Panc1 (cell line): ENCODE measurements at regions not wholly inside any gene's neighbourhood (a gene's known extent, or its start where the extent isn't known, plus 50 kb on each side); places are given as distances from the start of the nearest gene placed in this dataset.

ENCODE experiments used
- CTCF ChIP-seq: fragments of 450-650 bp; IDR thresholded peaks from 2 replicates; pipeline ENCODE4 v1.5.1; 2017; ENCODE audit warnings: mild to moderate bottlenecking
- POLR2AphosphoS5 ChIP-seq: IDR thresholded peaks from 2 replicates; pipeline ENCODE4 v1.6.1; 2012; ENCODE audit warnings: mild to moderate bottlenecking, low read depth, low read length, moderate library complexity
- SIN3A ChIP-seq: IDR thresholded peaks from 2 replicates; pipeline ENCODE4 v1.6.1; 2012; ENCODE audit warnings: low read depth, mild to moderate bottlenecking, low read length, moderate library complexity, borderline replicate concordance; ENCODE audit not compliant: insufficient read depth

DNA sequence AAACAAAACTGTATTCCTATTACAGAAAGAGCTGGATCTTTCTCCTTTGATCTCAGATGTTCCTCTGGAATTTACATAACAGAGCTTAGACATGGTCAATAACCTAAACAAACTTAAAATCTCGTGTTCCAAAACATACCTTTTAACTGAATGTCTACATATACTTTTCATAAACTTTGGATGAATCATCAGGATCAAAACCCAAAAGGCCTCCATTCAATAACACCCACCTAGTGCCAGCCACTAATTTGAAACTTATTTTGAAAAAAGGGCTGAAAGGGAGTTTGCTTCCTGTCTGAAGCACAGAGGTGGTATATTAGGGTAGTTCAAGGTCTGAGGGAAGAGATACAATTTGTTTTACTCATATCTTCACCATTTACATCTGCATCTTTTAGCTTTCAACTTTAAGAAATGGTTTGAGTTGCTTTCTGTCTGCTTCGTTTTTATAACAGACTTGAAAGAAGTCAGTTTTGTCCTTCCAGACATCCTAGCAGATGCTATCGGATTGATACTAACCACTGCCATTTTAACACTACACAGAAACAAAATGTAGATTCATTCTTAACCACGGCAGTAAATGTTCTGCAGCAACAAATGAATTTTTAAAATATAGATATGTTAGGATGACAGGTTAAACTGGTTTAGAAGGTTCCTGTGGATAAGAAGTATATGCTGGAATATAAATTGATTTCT, 242.8 kb upstream of the DKK2 start:
- TF ChIP-seq CTCF: no peak
- no peak for TF ChIP-seq POLR2AphosphoS5
- TF ChIP-seq SIN3A: no peak
